ENCODE measurements at regions not wholly inside any gene's neighbourhood (a gene's known extent, or its start where the extent isn't known, plus 50 kb on each side); places are given as distances from the start of the nearest gene placed in this dataset.
"Not testable (repeated sequence)": the region's sequence is repeated elsewhere in the genome, so short reads cannot be mapped to it uniquely, and the experiment has no call there.

DNA sequence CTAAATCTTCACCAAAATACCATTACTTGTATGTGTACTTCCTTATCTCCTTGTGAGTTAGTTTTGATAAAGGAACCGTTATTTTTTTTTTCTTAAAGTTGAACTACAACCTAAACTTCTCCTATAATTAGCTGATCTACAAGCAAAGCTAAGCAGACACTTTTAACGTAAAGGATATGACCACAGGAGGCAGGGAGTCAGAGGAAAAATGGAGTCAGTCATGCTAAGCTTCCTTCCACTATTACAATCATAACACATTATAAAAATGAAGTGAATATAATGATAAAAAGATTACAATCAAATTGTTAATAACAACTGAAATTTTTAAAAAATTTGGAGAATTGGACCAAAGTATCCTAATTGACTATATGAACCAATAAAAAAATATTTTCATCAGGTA lies 892.6 kb downstream of the KCNT2 start:
- Histone ChIP-seq H3K27ac (no peak overlapping the region), H3K36me3 (no peaks in the 10 kb centered on the region), H3K4me1 (replicated peaks) (no peaks in the 10 kb centered on the region), H3K27me3 (replicated peaks) (no peaks in the 10 kb centered on the region), H3K4me3 (no peak overlapping the region), H3K9me3 (replicated peaks) (no peaks in the 10 kb centered on the region)
- no peak for DNase-seq (ENCODE audit: low read depth in 1 of 2, low spot score in 2 of 2)

- Histone ChIP-seq H3K4me1 (replicated peaks) (no peaks in the 10 kb centered on the region), H3K27ac (no peak overlapping the region), H3K36me3 (no peaks in the 10 kb centered on the region), H3K9me3 (replicated peaks) (no peaks in the 10 kb centered on the region), H3K27me3 (replicated peaks) (no peaks in the 10 kb centered on the region), H3K4me3 (no peak overlapping the region)
- no peak for DNase-seq (ENCODE audit: low read depth in 1 of 2, low spot score in 2 of 2)
Measured at GRCh38 chr1:195714248-195714647, 894.0 kb downstream of the KCNT2 start.

DNA sequence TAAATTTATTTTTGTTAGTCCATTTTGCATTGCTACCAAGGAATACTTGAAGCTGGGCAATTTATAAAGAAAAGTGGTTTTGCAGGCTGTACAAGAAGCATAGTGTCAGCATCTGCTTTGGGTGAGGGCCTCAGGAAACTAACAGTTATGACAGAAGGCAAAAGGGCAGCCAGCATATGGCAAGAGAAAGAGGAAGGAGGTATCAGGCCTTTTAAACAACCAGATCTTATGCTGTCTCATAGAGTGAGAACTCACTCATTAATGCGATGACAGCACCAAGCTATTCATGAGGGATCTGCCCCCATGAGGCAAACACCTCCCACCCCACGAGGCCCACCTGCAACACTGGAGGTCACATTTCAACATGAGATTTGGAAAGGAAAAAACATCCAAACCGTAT lies 898.4 kb downstream of the KCNT2 start:
- Histone ChIP-seq H3K4me1 (replicated peaks) (no peaks in the 10 kb centered on the region), H3K27me3 (replicated peaks) (no peaks in the 10 kb centered on the region), H3K4me3 (no peak overlapping the region), H3K36me3 (no peaks in the 10 kb centered on the region), H3K27ac (no peak overlapping the region), H3K9me3 (replicated peaks) (no peaks in the 10 kb centered on the region)
- no peak for DNase-seq (ENCODE audit: low read depth in 1 of 2, low spot score in 2 of 2)

- Histone ChIP-seq H3K27me3 (replicated peaks) (no peaks in the 10 kb centered on the region), H3K9me3 (replicated peaks) (no peaks in the 10 kb centered on the region), H3K4me3 (no peak overlapping the region), H3K4me1 (replicated peaks) (no peaks in the 10 kb centered on the region), H3K27ac (no peak overlapping the region), H3K36me3 (no peaks in the 10 kb centered on the region)
- DNase-seq (ENCODE audit: low read depth in 1 of 2, low spot score in 2 of 2): no peak
Measured at GRCh38 chr1:195704028-195704427, 904.2 kb downstream of the KCNT2 start.

GRCh38 chr1:195701149-195701548 lies 907.1 kb downstream of the KCNT2 start:
- Histone ChIP-seq H3K27me3 (replicated peaks) (no peaks in the 10 kb centered on the region), H3K4me3 (no peak overlapping the region), H3K36me3 (no peaks in the 10 kb centered on the region), H3K4me1 (replicated peaks) (no peaks in the 10 kb centered on the region), H3K9me3 (replicated peaks) (no peaks in the 10 kb centered on the region), H3K27ac (no peak overlapping the region)
- DNase-seq (ENCODE audit: low read depth in 1 of 2, low spot score in 2 of 2): no peak

GRCh38 chr1:195697130-195697529 lies 911.1 kb downstream of the KCNT2 start:
- Histone ChIP-seq H3K27ac (no peak overlapping the region), H3K4me1 (replicated peaks) (no peaks in the 10 kb centered on the region), H3K4me3 (no peak overlapping the region), H3K9me3 (replicated peaks) (no peaks in the 10 kb centered on the region), H3K27me3 (replicated peaks) (no peaks in the 10 kb centered on the region), H3K36me3 (no peaks in the 10 kb centered on the region)
- no peak for DNase-seq (ENCODE audit: low read depth in 1 of 2, low spot score in 2 of 2)

- Histone ChIP-seq H3K27me3 (replicated peaks) (no peaks in the 10 kb centered on the region), H3K4me3 (no peak overlapping the region), H3K36me3 (no peaks in the 10 kb centered on the region), H3K4me1 (replicated peaks) (no peaks in the 10 kb centered on the region), H3K9me3 (replicated peaks) (no peaks in the 10 kb centered on the region), H3K27ac (no peak overlapping the region)
- DNase-seq (ENCODE audit: low read depth in 1 of 2, low spot score in 2 of 2): no peak
Measured at GRCh38 chr1:195686764-195687163, 921.5 kb downstream of the KCNT2 start.

DNA sequence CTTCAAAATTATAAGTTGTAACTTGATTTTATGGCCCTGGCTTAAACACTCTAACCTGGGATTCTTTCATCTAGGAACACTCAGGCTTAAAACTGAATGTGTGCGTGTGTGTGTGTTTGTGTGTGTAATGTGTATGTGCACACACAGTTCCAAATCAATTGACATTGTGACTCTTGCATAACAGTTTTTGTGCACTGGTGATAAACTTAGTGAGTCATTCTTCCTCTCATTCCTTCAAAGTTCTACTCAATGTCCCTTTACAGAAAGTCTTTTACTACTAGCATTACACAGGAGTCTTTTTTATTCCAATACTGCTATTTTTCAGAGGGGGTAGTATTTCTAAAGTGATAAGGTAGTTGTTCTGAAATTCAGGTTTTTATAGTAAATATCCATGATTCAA lies 943.6 kb downstream of the KCNT2 start:
- Histone ChIP-seq H3K4me3 (no peak overlapping the region), H3K36me3 (no peaks in the 10 kb centered on the region), H3K27me3 (replicated peaks) (no peaks in the 10 kb centered on the region), H3K4me1 (replicated peaks) (no peaks in the 10 kb centered on the region), H3K9me3 (replicated peaks) (no peaks in the 10 kb centered on the region; the same call in 1 of the 2 replicates), H3K27ac (no peak overlapping the region)
- no peak for DNase-seq (ENCODE audit: low read depth in 1 of 2, low spot score in 2 of 2)

DNA sequence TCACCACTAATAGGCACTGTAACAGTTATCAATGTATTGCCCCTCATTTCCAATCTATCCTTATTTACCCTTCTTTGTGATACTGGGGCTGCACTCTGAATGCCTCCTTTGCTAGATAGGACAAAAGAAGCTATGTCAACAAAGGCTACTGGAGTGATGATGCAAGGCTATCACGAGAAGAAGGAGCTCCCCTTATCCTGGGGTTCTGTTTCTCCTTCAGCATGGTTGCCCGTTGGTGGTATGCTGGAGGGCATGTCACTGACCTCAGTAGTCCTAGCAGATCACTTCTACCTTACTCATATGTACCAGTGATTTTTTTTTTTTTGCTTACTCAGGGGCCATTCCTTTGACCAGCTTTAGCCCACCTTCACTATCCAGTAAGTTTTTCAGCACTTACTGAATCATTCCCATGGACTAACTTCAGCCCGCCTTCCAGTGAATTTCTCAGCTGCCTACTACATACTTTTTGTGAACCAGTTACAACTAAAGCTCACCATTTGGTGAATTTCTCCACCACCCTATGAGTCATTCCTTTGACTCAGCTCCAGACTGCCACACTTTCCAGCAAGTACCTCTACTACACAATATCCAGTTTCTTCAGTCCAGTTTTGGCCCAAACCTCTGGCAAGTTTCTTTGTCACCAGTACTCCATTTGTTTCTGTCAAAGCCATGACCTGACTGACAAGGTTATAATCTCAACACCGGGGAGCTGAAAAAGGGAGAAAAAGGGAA lies 944.5 kb downstream of the KCNT2 start:
- Histone ChIP-seq H3K27ac (no peak overlapping the region), H3K9me3 (replicated peaks) (no peaks in the 10 kb centered on the region; the same call in 1 of the 2 replicates), H3K4me3 (no peak overlapping the region), H3K27me3 (replicated peaks) (no peaks in the 10 kb centered on the region), H3K4me1 (replicated peaks) (no peaks in the 10 kb centered on the region), H3K36me3 (no peaks in the 10 kb centered on the region)
- no peak for DNase-seq (ENCODE audit: low read depth in 1 of 2, low spot score in 2 of 2)

DNA sequence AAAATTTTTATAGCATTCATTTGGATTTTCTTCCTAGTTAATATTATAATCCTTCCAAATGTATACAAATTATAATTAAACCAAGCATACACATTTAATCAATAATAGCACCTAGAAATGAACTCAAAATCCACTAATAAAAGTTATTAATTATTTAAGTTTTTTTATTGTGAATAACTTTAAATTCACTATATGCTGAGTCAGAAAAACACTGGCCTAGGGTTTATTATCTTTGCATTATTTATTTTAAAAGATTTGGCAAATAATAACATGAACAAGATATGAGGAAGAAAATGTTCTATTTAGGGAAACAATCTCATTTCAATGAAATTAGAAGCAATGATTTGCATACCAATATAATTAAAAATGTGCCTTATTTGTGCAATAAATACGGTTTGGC lies 951.5 kb downstream of the KCNT2 start:
- no peaks in the 10 kb centered on the region for H3K4me1 ChIP-seq (replicated peaks)
- DNase-seq (ENCODE audit: low read depth in 1 of 2, low spot score in 2 of 2): no peak
- no peak overlapping the region for H3K4me3 ChIP-seq
- no peaks in the 10 kb centered on the region for H3K36me3 ChIP-seq
- no peaks in the 10 kb centered on the region; the same call in 1 of the 2 replicates for H3K9me3 ChIP-seq (replicated peaks)
- H3K27ac ChIP-seq: no peak overlapping the region
- H3K27me3 ChIP-seq (replicated peaks): no peaks in the 10 kb centered on the region

DNA sequence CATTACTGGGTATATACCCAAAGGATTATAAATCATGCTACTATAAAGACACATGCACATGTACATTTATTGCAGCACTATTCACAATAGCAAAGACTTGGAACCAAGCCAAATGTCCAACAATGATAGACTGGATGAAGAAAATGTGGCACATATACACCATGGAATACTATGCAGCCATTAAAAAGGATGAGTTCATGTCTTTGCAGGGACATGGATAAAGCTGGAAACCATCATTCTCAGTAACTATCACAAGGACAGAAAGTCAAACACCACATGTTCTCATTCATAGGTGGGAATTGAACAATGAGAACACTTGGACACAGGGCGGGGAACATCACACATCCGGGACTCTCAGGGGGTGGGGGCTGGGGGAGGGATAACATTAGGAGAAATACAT lies 959.4 kb downstream of the KCNT2 start:
- not testable (repeated sequence) for H3K36me3 ChIP-seq; H3K27me3 ChIP-seq (replicated peaks); DNase-seq (ENCODE audit: low read depth in 1 of 2, low spot score in 2 of 2); H3K9me3 ChIP-seq (replicated peaks); H3K4me1 ChIP-seq (replicated peaks); H3K27ac ChIP-seq; H3K4me3 ChIP-seq

DNA sequence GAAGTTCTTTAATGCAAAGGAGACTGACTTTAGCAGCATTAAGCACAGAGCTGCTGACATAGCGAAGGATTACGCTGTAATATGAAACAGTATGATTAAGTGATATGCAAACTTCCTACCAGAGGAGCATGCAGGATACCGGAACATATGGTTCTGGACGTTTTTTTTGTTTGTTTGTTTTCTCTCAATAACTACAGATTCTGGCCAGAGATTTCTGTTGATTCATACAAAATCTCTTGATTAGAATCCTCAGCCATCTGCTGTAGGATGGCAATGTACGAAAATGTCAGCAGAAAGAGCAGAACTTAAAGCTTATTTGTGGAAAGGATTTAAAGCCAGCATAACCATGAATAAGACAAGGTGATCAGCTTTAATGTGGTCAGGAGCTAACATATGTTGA lies 970.7 kb downstream of the KCNT2 start:
- no peak overlapping the region for H3K4me3 ChIP-seq
- no peak for DNase-seq (ENCODE audit: low read depth in 1 of 2, low spot score in 2 of 2)
- H3K27me3 ChIP-seq (replicated peaks): no peaks in the 10 kb centered on the region
- H3K9me3 ChIP-seq (replicated peaks): no peaks in the 10 kb centered on the region
- no peak overlapping the region for H3K27ac ChIP-seq
- H3K36me3 ChIP-seq: no peaks in the 10 kb centered on the region
- no peaks in the 10 kb centered on the region for H3K4me1 ChIP-seq (replicated peaks)

- Histone ChIP-seq H3K9me3 (replicated peaks) (peaks cover 4% of the 10 kb centered on the region), H3K27ac (no peak overlapping the region), H3K4me3 (no peak overlapping the region), H3K4me1 (replicated peaks) (no peaks in the 10 kb centered on the region), H3K27me3 (replicated peaks) (no peaks in the 10 kb centered on the region), H3K36me3 (no peaks in the 10 kb centered on the region)
- DNase-seq (ENCODE audit: low read depth in 1 of 2, low spot score in 2 of 2): no peak
Measured at GRCh38 chr1:195618287-195618686, 990.0 kb downstream of the KCNT2 start.

- no peaks in the 10 kb centered on the region for H3K4me1 ChIP-seq (replicated peaks)
- no peak overlapping the region for H3K27ac ChIP-seq
- H3K27me3 ChIP-seq (replicated peaks): no peaks in the 10 kb centered on the region
- no peaks in the 10 kb centered on the region for H3K36me3 ChIP-seq
- no peak overlapping the region for H3K4me3 ChIP-seq
- H3K9me3 ChIP-seq (replicated peaks): peaks cover 4% of the 10 kb centered on the region
- DNase-seq (ENCODE audit: low read depth in 1 of 2, low spot score in 2 of 2): no peak
Measured at GRCh38 chr1:195617106-195617505, 991.1 kb downstream of the KCNT2 start.

- Histone ChIP-seq H3K27me3 (replicated peaks) (no peaks in the 10 kb centered on the region), H3K4me1 (replicated peaks) (no peaks in the 10 kb centered on the region), H3K4me3 (no peak overlapping the region), H3K9me3 (replicated peaks) (no peaks in the 10 kb centered on the region; the same call in 1 of the 2 replicates), H3K27ac (no peak overlapping the region), H3K36me3 (no peaks in the 10 kb centered on the region)
- no peak for DNase-seq (ENCODE audit: low read depth in 1 of 2, low spot score in 2 of 2)
Measured at GRCh38 chr1:195608883-195609282, 999.4 kb downstream of the KCNT2 start.

All from SJSA1 (cell line).